Osteocyte (in vitro differentiated cells): ENCODE measurements at regions not wholly inside any gene's neighbourhood (a gene's known extent, or its start where the extent isn't known, plus 50 kb on each side); places are given as distances from the start of the nearest gene placed in this dataset.
"Not testable (repeated sequence)": the region's sequence is repeated elsewhere in the genome, so short reads cannot be mapped to it uniquely, and the experiment has no call there.

Experiments used
- DNase-seq: peaks from one replicate; pipeline ENCODE4 v3.0.0; 2021; ENCODE audit warnings: mixed read lengths; ENCODE audit not compliant: unreplicated experiment; ENCODE audit errors: extremely low spot score
- H3K27ac Mint-ChIP-seq: one replicate; pipeline ENCODE4 v1.8.0; 2021; ENCODE audit warnings: mild to moderate bottlenecking, mixed read lengths; ENCODE audit not compliant: unreplicated experiment
- H3K27me3 Mint-ChIP-seq: one replicate; pipeline ENCODE4 v1.8.0; 2021; ENCODE audit warnings: mixed read lengths; ENCODE audit not compliant: unreplicated experiment
- H3K36me3 Mint-ChIP-seq: one replicate; pipeline ENCODE4 v1.8.0; 2021; ENCODE audit warnings: mixed read lengths; ENCODE audit not compliant: unreplicated experiment
- H3K4me1 Mint-ChIP-seq: one replicate; pipeline ENCODE4 v1.8.0; 2021; ENCODE audit warnings: mixed read lengths; ENCODE audit not compliant: unreplicated experiment
- H3K4me3 Mint-ChIP-seq: one replicate; pipeline ENCODE4 v1.8.0; 2021; ENCODE audit warnings: mild to moderate bottlenecking, moderate library complexity, mixed read lengths; ENCODE audit not compliant: unreplicated experiment
- H3K9me3 Mint-ChIP-seq: one replicate; pipeline ENCODE4 v1.8.0; 2021; ENCODE audit warnings: mixed read lengths; ENCODE audit not compliant: unreplicated experiment
- TF ChIP-seq, protein P1 (sequence below): fragments of 200-600 bp; sonication (generic); IDR thresholded peaks from 2 replicates; pipeline ENCODE4 v1.5.0; 2021; ENCODE audit warnings: antibody characterized with exemption, mild to moderate bottlenecking, moderate library complexity

DNA sequence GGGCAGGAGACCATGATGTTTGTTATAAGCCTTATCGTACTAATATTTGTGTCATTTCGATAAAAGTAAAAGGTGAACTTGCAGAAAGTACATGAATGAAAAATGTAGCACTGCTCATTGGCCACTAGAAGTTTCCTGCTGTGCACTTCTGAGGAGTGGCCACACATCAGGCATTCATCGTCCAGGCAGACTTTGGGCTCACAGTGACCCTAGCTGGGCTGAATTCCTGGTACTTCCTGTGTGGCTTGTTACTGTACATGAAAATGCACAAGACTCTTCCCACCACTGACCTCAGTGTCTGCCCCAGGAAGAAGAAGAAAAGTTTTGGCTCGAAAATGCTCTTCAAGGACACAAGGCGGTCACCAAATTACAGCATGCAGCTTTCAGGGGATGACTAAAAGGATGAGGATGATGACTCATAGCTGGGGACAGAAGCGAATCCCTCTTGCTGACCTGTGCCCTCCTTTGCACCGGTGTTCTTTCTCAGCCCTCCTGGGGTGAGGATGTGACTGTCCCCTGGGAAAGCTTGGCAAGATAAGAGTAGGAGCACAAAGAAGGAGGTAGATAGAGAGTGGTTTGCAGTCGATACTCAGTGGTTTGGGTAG is 252.4 kb upstream of the KAZN start:
- no peak overlapping the region for H3K27ac Mint-ChIP-seq
- no peak for DNase-seq
- no peaks in the 10 kb centered on the region for H3K4me1 Mint-ChIP-seq
- H3K27me3 Mint-ChIP-seq = no peaks in the 10 kb centered on the region
- no peaks in the 10 kb centered on the region for H3K36me3 Mint-ChIP-seq
- H3K9me3 Mint-ChIP-seq = peaks cover 8% of the 10 kb centered on the region
- TF ChIP-seq, protein P1, sequence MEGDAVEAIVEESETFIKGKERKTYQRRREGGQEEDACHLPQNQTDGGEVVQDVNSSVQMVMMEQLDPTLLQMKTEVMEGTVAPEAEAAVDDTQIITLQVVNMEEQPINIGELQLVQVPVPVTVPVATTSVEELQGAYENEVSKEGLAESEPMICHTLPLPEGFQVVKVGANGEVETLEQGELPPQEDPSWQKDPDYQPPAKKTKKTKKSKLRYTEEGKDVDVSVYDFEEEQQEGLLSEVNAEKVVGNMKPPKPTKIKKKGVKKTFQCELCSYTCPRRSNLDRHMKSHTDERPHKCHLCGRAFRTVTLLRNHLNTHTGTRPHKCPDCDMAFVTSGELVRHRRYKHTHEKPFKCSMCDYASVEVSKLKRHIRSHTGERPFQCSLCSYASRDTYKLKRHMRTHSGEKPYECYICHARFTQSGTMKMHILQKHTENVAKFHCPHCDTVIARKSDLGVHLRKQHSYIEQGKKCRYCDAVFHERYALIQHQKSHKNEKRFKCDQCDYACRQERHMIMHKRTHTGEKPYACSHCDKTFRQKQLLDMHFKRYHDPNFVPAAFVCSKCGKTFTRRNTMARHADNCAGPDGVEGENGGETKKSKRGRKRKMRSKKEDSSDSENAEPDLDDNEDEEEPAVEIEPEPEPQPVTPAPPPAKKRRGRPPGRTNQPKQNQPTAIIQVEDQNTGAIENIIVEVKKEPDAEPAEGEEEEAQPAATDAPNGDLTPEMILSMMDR = no peak
- no peak overlapping the region for H3K4me3 Mint-ChIP-seq

- TF ChIP-seq, protein P1 = no peak
- Mint-ChIP-seq H3K4me1 (no peaks in the 10 kb centered on the region), H3K27me3 (no peaks in the 10 kb centered on the region), H3K4me3 (no peak overlapping the region), H3K9me3 (peaks cover 15% of the 10 kb centered on the region), H3K36me3 (no peaks in the 10 kb centered on the region), H3K27ac (no peak overlapping the region)
- no peak for DNase-seq
Measured at GRCh38 chr1:14347186-14347585, 251.3 kb upstream of the KAZN start.

GRCh38 chr1:14347776-14348175 is 250.7 kb upstream of the KAZN start:
- Mint-ChIP-seq H3K36me3 (no peaks in the 10 kb centered on the region), H3K9me3 (peaks cover 12% of the 10 kb centered on the region), H3K27ac (no peak overlapping the region), H3K4me1 (no peaks in the 10 kb centered on the region), H3K4me3 (no peak overlapping the region), H3K27me3 (no peaks in the 10 kb centered on the region)
- DNase-seq = no peak
- TF ChIP-seq, protein P1 = no peak

DNA sequence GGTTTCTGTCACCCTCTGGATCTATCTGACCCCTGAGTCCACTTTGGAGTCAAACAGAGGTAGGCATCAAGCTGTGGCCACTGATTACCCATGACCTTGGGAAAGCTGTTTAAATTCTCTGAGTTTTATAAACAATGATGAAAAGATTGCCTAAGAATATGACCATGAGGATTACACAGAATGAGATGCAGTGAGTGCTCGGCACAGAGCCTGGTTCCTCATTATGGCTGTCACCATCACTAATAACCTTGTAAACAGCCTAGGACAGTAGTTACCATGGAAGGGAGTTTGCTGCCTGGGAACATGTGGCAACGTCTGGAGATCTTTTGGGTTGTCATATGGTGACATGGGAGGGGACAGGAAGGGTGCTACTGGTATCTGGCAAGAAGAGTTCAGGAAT is 248.3 kb upstream of the KAZN start:
- no peaks in the 10 kb centered on the region for H3K4me1 Mint-ChIP-seq
- no peak overlapping the region for H3K4me3 Mint-ChIP-seq
- H3K27me3 Mint-ChIP-seq = no peaks in the 10 kb centered on the region
- no peak overlapping the region for H3K27ac Mint-ChIP-seq
- H3K36me3 Mint-ChIP-seq = no peaks in the 10 kb centered on the region
- TF ChIP-seq, protein P1 = no peak
- H3K9me3 Mint-ChIP-seq = peaks cover 12% of the 10 kb centered on the region
- DNase-seq = no peak

DNA sequence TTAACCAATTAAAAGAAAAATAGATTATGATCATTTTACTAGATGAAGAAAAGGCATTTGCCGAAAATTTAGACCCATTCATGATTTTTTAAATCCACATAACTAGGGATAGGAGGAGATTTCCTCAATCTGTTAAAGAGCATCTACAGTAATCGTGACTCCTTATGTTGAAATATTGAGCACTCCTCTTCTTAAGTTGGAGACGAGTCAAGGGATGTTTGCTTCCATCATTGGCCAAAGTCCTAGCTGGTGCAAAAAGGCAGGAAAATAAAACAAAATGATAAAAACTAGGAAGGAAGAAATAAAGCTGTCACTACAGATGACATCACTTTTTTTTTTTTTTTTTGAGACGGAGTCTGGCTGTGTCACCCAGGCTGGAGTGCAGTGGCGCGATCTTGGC is 245.6 kb upstream of the KAZN start:
- Mint-ChIP-seq H3K4me3 (no peak overlapping the region), H3K27me3 (no peaks in the 10 kb centered on the region), H3K9me3 (peaks cover 25% of the 10 kb centered on the region), H3K36me3 (no peaks in the 10 kb centered on the region), H3K4me1 (no peaks in the 10 kb centered on the region), H3K27ac (no peak overlapping the region)
- TF ChIP-seq, protein P1 = no peak
- DNase-seq = no peak

GRCh38 chr1:14361005-14361404 is 237.5 kb upstream of the KAZN start:
- not testable (repeated sequence) for H3K4me3 Mint-ChIP-seq, H3K27me3 Mint-ChIP-seq, H3K4me1 Mint-ChIP-seq, H3K27ac Mint-ChIP-seq, H3K36me3 Mint-ChIP-seq, DNase-seq
- H3K9me3 Mint-ChIP-seq = peaks cover 25% of the 10 kb centered on the region
